ENCODE measurements at regions not wholly inside any gene's neighbourhood (a gene's known extent, or its start where the extent isn't known, plus 50 kb on each side); places are given as distances from the start of the nearest gene placed in this dataset.

DNA sequence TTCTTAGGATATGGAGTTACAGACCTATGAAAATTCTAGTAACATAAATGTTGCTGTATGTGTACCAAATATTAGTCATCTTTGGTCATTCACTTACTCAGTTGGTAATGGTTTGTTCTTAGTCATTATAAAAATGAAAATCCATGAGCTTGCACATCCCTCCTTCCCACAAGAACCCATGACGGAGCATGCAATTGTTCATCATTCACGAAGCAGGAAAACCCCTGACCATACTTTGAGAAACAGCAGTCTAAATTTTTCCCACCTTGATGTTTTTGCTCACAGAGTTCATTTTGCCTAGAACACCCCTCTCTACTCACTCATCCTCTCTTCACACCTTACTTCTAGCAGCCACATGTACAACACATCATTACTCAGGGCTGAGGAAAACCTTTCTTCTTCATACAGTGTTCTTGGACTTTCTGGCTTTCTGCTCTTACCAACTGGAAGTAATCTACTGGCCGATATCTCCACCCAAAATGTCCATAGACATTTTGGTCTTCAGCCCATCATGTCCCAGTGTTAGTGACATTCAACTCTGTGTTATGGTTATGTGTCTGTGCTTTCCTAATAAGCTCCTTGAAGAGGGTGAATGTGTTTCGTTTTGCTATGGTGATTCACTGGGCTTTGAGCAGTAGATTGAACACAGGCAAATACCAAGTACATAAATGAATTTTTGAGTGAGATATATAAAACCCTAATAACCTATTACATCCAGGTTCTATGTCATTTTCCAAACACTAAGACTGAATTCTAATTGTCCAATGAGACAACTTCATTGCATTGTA lies 189.9 kb downstream of the ZC3H11B start:
- intact Hi-C loops (cut with DNase I, micrococcal nuclease): no loop called here
- ChIA-PET CTCF (no interaction called here), POLR2A (no interaction called here)
- H3K36me3 ChIP-seq (ENCODE audit: insufficient read depth, low read length): no peaks in the 10 kb centered on the region
- no peaks in the 10 kb centered on the region for H3K27me3 ChIP-seq (ENCODE audit: control insufficient read depth in 1 of 2, insufficient read depth in 2 of 2, low read length in 2 of 2)
- no peaks in the 10 kb centered on the region for H3K27me3 Mint-ChIP-seq
- H3K4me3 ChIP-seq (ENCODE audit: low read length): no peak overlapping the region
- H3K27ac Mint-ChIP-seq: no peak overlapping the region
- DNase-seq (no peak), ATAC-seq (ENCODE audit: poor library complexity) (no peak)
- H3K4me1 ChIP-seq (ENCODE audit: insufficient read depth, low read length): no peaks in the 10 kb centered on the region
- TF ChIP-seq, protein P1, sequence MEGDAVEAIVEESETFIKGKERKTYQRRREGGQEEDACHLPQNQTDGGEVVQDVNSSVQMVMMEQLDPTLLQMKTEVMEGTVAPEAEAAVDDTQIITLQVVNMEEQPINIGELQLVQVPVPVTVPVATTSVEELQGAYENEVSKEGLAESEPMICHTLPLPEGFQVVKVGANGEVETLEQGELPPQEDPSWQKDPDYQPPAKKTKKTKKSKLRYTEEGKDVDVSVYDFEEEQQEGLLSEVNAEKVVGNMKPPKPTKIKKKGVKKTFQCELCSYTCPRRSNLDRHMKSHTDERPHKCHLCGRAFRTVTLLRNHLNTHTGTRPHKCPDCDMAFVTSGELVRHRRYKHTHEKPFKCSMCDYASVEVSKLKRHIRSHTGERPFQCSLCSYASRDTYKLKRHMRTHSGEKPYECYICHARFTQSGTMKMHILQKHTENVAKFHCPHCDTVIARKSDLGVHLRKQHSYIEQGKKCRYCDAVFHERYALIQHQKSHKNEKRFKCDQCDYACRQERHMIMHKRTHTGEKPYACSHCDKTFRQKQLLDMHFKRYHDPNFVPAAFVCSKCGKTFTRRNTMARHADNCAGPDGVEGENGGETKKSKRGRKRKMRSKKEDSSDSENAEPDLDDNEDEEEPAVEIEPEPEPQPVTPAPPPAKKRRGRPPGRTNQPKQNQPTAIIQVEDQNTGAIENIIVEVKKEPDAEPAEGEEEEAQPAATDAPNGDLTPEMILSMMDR (IDR thresholded peaks at IDR 0.05): no peak
- no peaks in the 10 kb centered on the region for H3K36me3 Mint-ChIP-seq (ENCODE audit: low read depth)
- no peaks in the 10 kb centered on the region for H3K4me1 Mint-ChIP-seq (ENCODE audit: low read depth)
- H3K9me3 Mint-ChIP-seq: no peaks in the 10 kb centered on the region
- H3K27ac ChIP-seq (ENCODE audit: low read depth in 1 of 2, low read length in 2 of 2): no peak overlapping the region
- H3K4me3 Mint-ChIP-seq: no peak overlapping the region
- no peaks in the 10 kb centered on the region for H3K9me3 ChIP-seq (ENCODE audit: control insufficient read depth in 1 of 2, insufficient read depth in 1 of 2, low read length in 2 of 2)

- H3K4me3 ChIP-seq (ENCODE audit: low read length): no peak overlapping the region
- H3K36me3 Mint-ChIP-seq (ENCODE audit: low read depth): no peaks in the 10 kb centered on the region
- intact Hi-C loops (cut with DNase I, micrococcal nuclease): no loop called here
- H3K36me3 ChIP-seq (ENCODE audit: insufficient read depth, low read length): no peaks in the 10 kb centered on the region
- ChIA-PET CTCF (no interaction called here), POLR2A (no interaction called here)
- DNase-seq (no peak), ATAC-seq (ENCODE audit: poor library complexity) (no peak)
- H3K27me3 Mint-ChIP-seq: no peaks in the 10 kb centered on the region
- TF ChIP-seq, protein P1 (IDR thresholded peaks at IDR 0.05): no peak
- H3K4me1 ChIP-seq (ENCODE audit: insufficient read depth, low read length): no peaks in the 10 kb centered on the region
- H3K4me3 Mint-ChIP-seq: no peak overlapping the region
- H3K4me1 Mint-ChIP-seq (ENCODE audit: low read depth): no peaks in the 10 kb centered on the region
- no peaks in the 10 kb centered on the region for H3K27me3 ChIP-seq (ENCODE audit: control insufficient read depth in 1 of 2, insufficient read depth in 2 of 2, low read length in 2 of 2)
- no peak overlapping the region for H3K27ac ChIP-seq (ENCODE audit: low read depth in 1 of 2, low read length in 2 of 2)
- no peaks in the 10 kb centered on the region for H3K9me3 Mint-ChIP-seq
- no peaks in the 10 kb centered on the region for H3K9me3 ChIP-seq (ENCODE audit: control insufficient read depth in 1 of 2, insufficient read depth in 1 of 2, low read length in 2 of 2)
- H3K27ac Mint-ChIP-seq: no peak overlapping the region
Observed at GRCh38 chr1:219420913-219421312, 192.0 kb downstream of the ZC3H11B start.

GRCh38 chr1:219419860-219420259 lies 193.0 kb downstream of the ZC3H11B start:
- no peaks in the 10 kb centered on the region for H3K36me3 Mint-ChIP-seq (ENCODE audit: low read depth)
- no peak overlapping the region for H3K27ac Mint-ChIP-seq
- no peak overlapping the region for H3K27ac ChIP-seq (ENCODE audit: low read depth in 1 of 2, low read length in 2 of 2)
- no peaks in the 10 kb centered on the region for H3K9me3 Mint-ChIP-seq
- H3K4me1 Mint-ChIP-seq (ENCODE audit: low read depth): no peaks in the 10 kb centered on the region
- TF ChIP-seq, protein P1 (IDR thresholded peaks at IDR 0.05): no peak
- ChIA-PET CTCF (no interaction called here), POLR2A (no interaction called here)
- no peak for DNase-seq
- no peaks in the 10 kb centered on the region for H3K27me3 Mint-ChIP-seq
- H3K4me3 Mint-ChIP-seq: no peak overlapping the region
- H3K36me3 ChIP-seq (ENCODE audit: insufficient read depth, low read length): no peaks in the 10 kb centered on the region
- no peaks in the 10 kb centered on the region for H3K27me3 ChIP-seq (ENCODE audit: control insufficient read depth in 1 of 2, insufficient read depth in 2 of 2, low read length in 2 of 2)
- H3K4me1 ChIP-seq (ENCODE audit: insufficient read depth, low read length): no peaks in the 10 kb centered on the region
- H3K4me3 ChIP-seq (ENCODE audit: low read length): no peak overlapping the region
- no peak for ATAC-seq (ENCODE audit: poor library complexity)
- intact Hi-C loops (cut with DNase I, micrococcal nuclease): no loop called here
- H3K9me3 ChIP-seq (ENCODE audit: control insufficient read depth in 1 of 2, insufficient read depth in 1 of 2, low read length in 2 of 2): no peaks in the 10 kb centered on the region
